Fibroblast of villous mesenchyme (primary cell): ENCODE measurements at regions not wholly inside any gene's neighbourhood (a gene's known extent, or its start where the extent isn't known, plus 50 kb on each side); places are given as distances from the start of the nearest gene placed in this dataset.

Source experiments
- DNase-seq: peaks from one replicate; pipeline ENCODE4 v3.0.0-alpha.2; 2010; ENCODE audit warnings: low read depth
- H3K4me3 ChIP-seq: 2 replicates; pipeline ENCODE4 v1.5.1; 2011; ENCODE audit warnings: low read depth, mild to moderate bottlenecking, low read length
- TF ChIP-seq, protein P1 (sequence below): IDR thresholded peaks from 2 replicates; pipeline ENCODE4 v1.5.1; 2012; ENCODE audit warnings: low read depth, mild to moderate bottlenecking, low read length; ENCODE audit not compliant: insufficient read depth

DNA sequence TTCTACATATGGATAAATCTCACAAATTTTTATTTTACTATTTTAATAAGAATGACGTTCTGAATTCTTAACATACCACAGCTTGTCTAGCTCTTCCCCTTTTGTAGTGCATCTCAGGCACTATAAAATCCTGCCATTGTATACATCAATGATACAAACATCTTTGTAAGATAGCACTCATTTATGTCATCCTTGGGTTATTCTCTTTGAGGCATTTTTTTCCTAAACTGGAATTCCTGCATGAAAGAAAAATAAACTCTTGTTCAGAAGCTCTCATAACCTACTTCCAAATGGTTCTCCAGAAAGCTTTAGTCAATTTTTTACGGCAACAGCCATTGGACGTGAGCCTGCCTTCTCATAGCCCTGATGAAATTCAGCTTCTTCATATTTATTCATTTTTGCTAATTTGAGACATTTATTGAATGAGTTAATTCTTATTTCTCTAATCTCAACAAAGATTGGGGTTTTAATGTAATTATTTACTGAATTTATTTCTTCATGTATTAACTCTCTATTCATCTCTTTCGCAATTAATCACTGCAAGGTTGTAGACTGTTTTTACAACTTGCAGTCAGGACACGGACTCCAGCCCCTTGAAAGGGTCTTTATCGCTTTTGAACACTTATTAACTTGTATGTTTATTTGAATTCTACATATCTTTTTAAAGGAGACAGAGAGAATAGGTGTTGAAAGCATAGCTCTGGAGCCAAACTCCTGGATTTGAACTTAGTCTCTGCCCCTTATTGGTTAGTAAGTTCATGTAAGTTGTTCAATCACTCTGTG is 57.6 kb upstream of the PARD3B start:
- no peak for DNase-seq
- H3K4me3 ChIP-seq: no peak overlapping the region
- TF ChIP-seq, protein P1, sequence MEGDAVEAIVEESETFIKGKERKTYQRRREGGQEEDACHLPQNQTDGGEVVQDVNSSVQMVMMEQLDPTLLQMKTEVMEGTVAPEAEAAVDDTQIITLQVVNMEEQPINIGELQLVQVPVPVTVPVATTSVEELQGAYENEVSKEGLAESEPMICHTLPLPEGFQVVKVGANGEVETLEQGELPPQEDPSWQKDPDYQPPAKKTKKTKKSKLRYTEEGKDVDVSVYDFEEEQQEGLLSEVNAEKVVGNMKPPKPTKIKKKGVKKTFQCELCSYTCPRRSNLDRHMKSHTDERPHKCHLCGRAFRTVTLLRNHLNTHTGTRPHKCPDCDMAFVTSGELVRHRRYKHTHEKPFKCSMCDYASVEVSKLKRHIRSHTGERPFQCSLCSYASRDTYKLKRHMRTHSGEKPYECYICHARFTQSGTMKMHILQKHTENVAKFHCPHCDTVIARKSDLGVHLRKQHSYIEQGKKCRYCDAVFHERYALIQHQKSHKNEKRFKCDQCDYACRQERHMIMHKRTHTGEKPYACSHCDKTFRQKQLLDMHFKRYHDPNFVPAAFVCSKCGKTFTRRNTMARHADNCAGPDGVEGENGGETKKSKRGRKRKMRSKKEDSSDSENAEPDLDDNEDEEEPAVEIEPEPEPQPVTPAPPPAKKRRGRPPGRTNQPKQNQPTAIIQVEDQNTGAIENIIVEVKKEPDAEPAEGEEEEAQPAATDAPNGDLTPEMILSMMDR: no peak

DNA sequence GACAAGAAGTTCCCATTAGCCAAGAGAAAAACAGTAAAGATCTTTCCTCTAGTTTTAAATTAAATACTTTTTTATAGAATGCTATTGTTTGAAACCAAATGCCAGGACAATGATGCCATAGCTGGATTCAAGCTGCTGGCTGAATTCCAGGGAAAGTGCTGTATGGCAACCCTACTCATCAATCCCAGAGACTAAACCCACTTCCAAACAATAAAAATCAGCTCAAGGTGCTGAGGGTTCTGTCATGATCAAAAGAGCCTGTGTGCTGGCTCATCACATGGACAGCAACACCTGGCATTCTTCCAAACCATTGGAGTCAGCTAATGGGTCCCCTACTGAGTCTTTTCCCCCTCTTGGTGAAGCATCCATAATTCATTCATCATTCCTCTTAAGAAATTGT is 53.7 kb upstream of the PARD3B start:
- DNase-seq: no peak
- H3K4me3 ChIP-seq: no peak overlapping the region
- TF ChIP-seq, protein P1: no peak

DNA sequence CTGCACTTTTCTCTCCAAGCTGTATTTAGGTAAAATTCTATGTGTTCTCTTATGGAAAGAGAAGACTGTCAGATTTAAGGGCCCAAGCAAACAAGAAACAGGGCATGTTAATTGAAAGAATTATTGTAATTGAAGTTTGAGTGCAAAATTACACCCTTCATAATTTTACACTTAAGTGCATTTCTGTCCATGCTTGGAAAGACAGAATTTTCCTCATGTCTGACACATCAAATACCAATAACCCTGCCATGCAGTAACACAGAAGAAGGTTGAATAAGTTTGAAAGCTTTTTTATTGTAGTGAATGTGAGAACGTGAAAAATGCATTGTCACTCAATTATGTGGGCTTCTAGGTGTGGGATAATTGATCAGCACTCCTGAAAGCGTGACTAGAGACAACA is 52.9 kb upstream of the PARD3B start:
- DNase-seq: no peak
- TF ChIP-seq, protein P1: no peak
- H3K4me3 ChIP-seq: no peak overlapping the region

DNA sequence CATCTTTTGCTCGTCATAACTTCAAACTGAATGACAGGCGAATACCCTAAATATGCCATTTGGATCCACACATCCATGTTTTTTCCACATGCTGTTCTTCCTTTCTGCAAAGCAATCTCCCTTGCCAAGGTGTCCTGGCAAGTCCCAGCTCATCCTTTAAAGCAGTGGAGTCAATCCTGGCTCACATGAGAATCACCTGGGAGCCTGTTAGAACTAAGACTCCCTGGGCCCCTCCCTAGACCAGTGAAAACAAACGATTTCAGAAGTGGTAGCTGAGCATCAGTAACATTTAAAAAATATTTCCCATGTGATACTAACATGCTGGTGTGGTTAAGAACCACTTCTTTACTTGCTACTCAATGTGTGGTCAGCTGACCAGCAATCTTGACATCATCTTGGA is 50.6 kb upstream of the PARD3B start:
- DNase-seq: no peak
- no peak overlapping the region for H3K4me3 ChIP-seq
- TF ChIP-seq, protein P1: no peak

DNA sequence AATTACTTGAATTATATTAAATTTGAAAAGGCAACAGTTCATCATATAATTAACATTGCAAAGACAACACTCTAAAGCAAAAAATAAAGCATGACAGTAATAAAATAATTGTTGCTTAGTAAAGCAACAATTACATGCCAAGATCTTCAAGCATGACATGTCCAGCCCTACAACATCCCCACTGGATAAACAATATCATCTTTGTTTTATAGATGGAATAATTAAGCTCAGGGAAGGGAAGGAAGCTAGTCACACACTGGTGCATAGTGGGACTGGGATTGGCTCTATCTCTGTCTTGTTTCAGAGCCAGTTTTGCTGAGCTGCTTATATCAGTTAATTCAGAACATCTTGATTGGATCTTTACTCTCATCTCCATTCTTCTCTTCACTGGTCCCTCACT is 49.9 kb upstream of the PARD3B start:
- DNase-seq: no peak
- TF ChIP-seq, protein P1: no peak
- H3K4me3 ChIP-seq: no peak overlapping the region
